ENCODE measurements at regions not wholly inside any gene's neighbourhood (a gene's known extent, or its start where the extent isn't known, plus 50 kb on each side); places are given as distances from the start of the nearest gene placed in this dataset.

DNA sequence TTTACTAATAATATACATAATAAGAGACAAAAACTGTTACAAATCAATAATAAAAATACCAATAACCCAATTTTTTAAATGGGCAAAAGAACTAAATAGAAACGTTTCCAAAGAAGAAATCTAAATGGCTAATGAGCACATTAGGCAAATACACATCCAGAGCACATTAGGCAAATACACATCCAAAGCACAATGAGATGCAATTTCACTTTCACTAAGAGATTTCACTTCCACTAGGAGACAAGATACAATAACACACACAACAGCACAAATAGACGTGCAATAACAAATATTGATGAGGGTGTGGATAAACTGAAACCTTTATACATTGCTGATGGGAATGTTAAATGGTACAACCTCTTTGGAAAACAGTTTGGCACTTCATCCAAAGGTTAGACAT lies 250.7 kb downstream of the ARAP2 start:
- Histone ChIP-seq H3K27me3 (ENCODE audit: control insufficient read depth, insufficient read depth, low read length) (no peaks in the 10 kb centered on the region), H3K9me3 (ENCODE audit: control insufficient read depth, insufficient read depth, low read length) (no peaks in the 10 kb centered on the region), H3K9ac (ENCODE audit: low read depth, low read length) (no peak overlapping the region), H3K36me3 (ENCODE audit: control insufficient read depth, insufficient read depth, low read length) (no peaks in the 10 kb centered on the region), H3K4me1 (ENCODE audit: control insufficient read depth, insufficient read depth, low read length) (no peaks in the 10 kb centered on the region), H3K4me3 (ENCODE audit: low read depth, low read length) (no peak overlapping the region)

DNA sequence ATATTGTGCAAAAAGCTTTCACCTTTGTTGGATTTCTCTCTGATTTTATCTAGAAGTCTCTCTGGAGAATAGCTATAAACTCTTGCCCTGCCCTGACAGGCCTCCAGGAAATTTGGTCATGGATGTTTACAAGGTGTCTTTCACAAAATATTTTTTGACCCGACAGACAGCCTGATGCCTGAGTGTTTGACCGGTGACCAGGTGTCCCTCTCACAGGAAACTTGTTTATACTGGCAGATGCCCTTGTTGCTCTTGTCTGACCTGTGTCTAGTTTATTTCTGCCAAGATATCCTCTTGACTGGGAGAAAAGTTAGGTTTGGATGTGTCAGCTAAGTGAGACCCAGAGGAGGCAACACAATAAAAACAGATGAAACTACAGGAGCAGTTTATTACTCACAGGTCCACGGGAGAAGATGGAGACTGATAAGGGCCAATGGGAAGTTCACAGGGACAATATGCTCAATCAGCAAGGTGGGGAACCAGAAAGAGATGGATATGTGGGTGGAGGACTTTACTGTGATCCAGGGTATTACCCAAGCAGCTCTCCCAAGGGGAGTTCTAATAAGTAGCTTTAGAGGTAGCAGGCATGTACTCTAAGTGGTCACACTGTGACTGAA lies 243.3 kb downstream of the ARAP2 start:
- H3K9ac ChIP-seq (ENCODE audit: low read depth, low read length) = no peak overlapping the region
- no peaks in the 10 kb centered on the region for H3K36me3 ChIP-seq (ENCODE audit: control insufficient read depth, insufficient read depth, low read length)
- H3K9me3 ChIP-seq (ENCODE audit: control insufficient read depth, insufficient read depth, low read length) = no peaks in the 10 kb centered on the region
- H3K4me1 ChIP-seq (ENCODE audit: control insufficient read depth, insufficient read depth, low read length) = no peaks in the 10 kb centered on the region
- H3K27me3 ChIP-seq (ENCODE audit: control insufficient read depth, insufficient read depth, low read length) = no peaks in the 10 kb centered on the region
- H3K4me3 ChIP-seq (ENCODE audit: low read depth, low read length) = no peak overlapping the region

DNA sequence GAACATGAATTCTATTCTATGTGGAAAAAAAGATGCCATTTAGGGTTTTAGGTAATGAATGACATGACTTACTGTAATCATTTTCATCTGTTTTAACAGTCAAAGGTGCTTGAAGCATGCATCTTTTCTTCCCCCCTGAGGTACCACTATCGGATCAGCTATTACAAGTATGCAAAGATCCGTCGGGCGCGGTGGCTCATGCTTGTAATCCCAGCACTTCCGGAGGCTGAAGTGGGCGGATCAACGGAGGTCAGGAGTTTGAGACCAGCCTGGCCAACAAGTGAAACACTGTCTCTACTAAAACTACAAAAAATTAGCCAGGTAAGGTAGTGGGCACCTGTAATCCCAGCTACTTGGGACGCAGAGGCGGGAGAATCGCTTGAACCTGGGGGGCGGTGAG lies 241.3 kb downstream of the ARAP2 start:
- Histone ChIP-seq H3K27me3 (ENCODE audit: control insufficient read depth, insufficient read depth, low read length) (no peaks in the 10 kb centered on the region), H3K4me1 (ENCODE audit: control insufficient read depth, insufficient read depth, low read length) (no peaks in the 10 kb centered on the region), H3K9ac (ENCODE audit: low read depth, low read length) (no peak overlapping the region), H3K36me3 (ENCODE audit: control insufficient read depth, insufficient read depth, low read length) (no peaks in the 10 kb centered on the region), H3K9me3 (ENCODE audit: control insufficient read depth, insufficient read depth, low read length) (no peaks in the 10 kb centered on the region), H3K4me3 (ENCODE audit: low read depth, low read length) (no peak overlapping the region)

DNA sequence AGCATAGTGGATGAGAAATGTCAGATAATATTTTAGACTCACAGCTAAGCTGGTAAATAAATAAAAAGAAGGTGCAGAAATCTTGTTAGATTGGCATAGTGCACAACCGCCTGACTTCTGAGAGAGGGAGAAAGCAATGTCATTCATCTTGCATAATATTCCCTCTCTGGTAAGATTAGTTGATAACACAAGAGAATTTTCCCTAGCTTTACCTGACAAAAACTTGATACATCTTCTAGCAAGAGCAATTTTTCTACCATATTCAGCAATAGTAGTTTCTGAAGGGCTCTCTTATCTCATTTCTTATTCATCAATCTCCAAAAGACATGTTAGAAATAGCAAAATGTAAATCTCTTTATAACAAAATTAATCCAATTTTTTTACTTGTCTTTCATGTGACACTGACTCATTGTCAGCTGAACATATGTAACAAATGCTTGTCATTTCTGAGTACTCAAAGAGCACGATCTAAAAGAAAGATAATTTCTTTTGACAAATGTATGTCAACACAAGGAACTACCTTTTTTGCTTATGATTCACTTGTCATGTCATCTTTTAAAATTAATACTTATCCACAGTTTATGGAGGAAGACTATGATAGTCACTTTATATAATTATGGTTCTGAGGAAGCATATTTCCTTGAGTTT lies 240.0 kb downstream of the ARAP2 start:
- Histone ChIP-seq H3K4me3 (ENCODE audit: low read depth, low read length) (no peak overlapping the region), H3K9ac (ENCODE audit: low read depth, low read length) (no peak overlapping the region), H3K27me3 (ENCODE audit: control insufficient read depth, insufficient read depth, low read length) (no peaks in the 10 kb centered on the region), H3K9me3 (ENCODE audit: control insufficient read depth, insufficient read depth, low read length) (no peaks in the 10 kb centered on the region), H3K36me3 (ENCODE audit: control insufficient read depth, insufficient read depth, low read length) (no peaks in the 10 kb centered on the region), H3K4me1 (ENCODE audit: control insufficient read depth, insufficient read depth, low read length) (no peaks in the 10 kb centered on the region)

DNA sequence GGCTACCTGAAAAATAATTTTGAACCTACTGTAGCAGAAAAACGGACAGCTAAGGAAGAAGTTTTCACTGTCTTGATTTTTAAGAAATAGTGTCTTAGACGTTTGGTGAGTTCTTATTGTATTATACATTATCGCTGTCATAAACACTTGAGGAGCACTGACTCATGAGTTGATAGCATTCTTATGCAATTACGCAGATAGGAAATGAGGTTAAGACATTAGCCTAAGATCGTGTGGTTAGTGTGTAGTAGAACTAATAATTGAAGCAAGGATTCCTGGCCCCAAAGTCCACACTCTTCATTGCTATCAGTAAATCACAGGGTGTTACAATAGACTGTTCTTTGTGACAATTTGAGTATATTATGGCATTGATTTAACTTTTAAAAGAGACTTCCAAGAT lies 238.1 kb downstream of the ARAP2 start:
- Histone ChIP-seq H3K4me3 (ENCODE audit: low read depth, low read length) (no peak overlapping the region), H3K4me1 (ENCODE audit: control insufficient read depth, insufficient read depth, low read length) (no peaks in the 10 kb centered on the region), H3K9ac (ENCODE audit: low read depth, low read length) (no peak overlapping the region), H3K27me3 (ENCODE audit: control insufficient read depth, insufficient read depth, low read length) (no peaks in the 10 kb centered on the region), H3K9me3 (ENCODE audit: control insufficient read depth, insufficient read depth, low read length) (no peaks in the 10 kb centered on the region), H3K36me3 (ENCODE audit: control insufficient read depth, insufficient read depth, low read length) (no peaks in the 10 kb centered on the region)

DNA sequence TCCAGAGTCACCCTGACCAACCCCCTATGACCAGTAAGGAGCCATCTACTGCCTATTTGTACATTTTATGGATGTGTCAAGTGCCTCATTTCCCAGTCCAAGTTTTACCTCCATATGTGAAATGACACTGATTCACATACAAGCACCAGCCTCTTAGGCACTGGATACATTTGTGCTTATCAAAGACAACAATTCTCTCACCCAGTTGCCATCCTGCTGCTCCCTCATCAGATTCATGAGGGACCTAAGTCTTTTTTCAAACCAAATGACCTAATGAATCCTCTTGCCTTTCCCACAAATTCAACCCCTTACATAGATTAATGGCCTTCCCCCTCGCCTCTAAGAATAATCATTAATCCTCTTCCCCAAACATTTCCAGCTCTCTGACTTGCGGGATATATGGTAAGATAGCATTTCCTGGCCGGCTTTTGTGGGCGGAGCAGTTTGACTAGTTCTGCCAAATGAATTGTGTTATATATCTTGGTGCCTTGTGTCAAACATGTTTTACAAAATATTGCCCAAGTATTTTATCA lies 233.9 kb downstream of the ARAP2 start:
- Histone ChIP-seq H3K9ac (ENCODE audit: low read depth, low read length) (no peak overlapping the region), H3K4me3 (ENCODE audit: low read depth, low read length) (no peak overlapping the region), H3K4me1 (ENCODE audit: control insufficient read depth, insufficient read depth, low read length) (no peaks in the 10 kb centered on the region), H3K36me3 (ENCODE audit: control insufficient read depth, insufficient read depth, low read length) (no peaks in the 10 kb centered on the region), H3K27me3 (ENCODE audit: control insufficient read depth, insufficient read depth, low read length) (no peaks in the 10 kb centered on the region), H3K9me3 (ENCODE audit: control insufficient read depth, insufficient read depth, low read length) (no peaks in the 10 kb centered on the region)

DNA sequence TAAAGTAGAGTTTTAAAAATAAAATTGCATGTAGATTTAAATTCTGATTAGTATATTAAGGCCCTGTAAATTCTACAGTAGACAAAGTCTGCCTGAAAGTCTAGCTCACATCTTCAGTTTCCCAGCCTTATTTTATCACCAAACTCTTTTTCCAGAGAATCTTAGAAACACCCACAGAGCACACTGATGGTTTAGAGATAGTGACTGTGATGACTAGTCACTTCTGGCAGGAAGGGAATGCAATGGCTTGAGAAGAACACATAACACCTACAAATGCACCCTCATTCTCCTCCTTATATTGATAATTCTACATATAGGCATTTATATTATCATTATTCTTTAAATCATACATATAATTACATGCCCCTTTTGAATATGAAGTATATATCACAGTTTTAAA lies 232.9 kb downstream of the ARAP2 start:
- H3K9me3 ChIP-seq (ENCODE audit: control insufficient read depth, insufficient read depth, low read length) = no peaks in the 10 kb centered on the region
- H3K36me3 ChIP-seq (ENCODE audit: control insufficient read depth, insufficient read depth, low read length) = no peaks in the 10 kb centered on the region
- no peak overlapping the region for H3K4me3 ChIP-seq (ENCODE audit: low read depth, low read length)
- H3K9ac ChIP-seq (ENCODE audit: low read depth, low read length) = no peak overlapping the region
- H3K4me1 ChIP-seq (ENCODE audit: control insufficient read depth, insufficient read depth, low read length) = no peaks in the 10 kb centered on the region
- no peaks in the 10 kb centered on the region for H3K27me3 ChIP-seq (ENCODE audit: control insufficient read depth, insufficient read depth, low read length)

DNA sequence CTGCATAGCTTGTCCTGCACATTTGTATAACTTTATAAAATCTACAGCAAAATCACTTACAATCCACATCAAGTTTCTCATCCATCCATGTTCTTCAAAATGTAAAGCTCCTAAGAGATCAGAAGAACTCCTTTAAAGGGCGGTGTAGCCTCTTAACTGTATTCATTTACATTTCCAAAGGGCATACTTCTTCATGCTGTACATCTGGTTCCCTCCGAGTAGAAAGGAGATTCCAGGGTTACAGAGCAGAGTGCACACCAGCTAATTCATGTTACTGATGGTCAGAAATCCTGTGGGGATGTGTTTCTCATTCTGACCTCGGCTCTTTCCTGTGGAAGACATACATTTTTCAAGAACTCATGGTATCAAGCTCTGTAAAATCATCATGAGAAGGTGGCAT lies 231.8 kb downstream of the ARAP2 start:
- Histone ChIP-seq H3K9me3 (ENCODE audit: control insufficient read depth, insufficient read depth, low read length) (no peaks in the 10 kb centered on the region), H3K4me3 (ENCODE audit: low read depth, low read length) (no peak overlapping the region), H3K9ac (ENCODE audit: low read depth, low read length) (no peak overlapping the region), H3K36me3 (ENCODE audit: control insufficient read depth, insufficient read depth, low read length) (no peaks in the 10 kb centered on the region), H3K27me3 (ENCODE audit: control insufficient read depth, insufficient read depth, low read length) (no peaks in the 10 kb centered on the region), H3K4me1 (ENCODE audit: control insufficient read depth, insufficient read depth, low read length) (no peaks in the 10 kb centered on the region)

DNA sequence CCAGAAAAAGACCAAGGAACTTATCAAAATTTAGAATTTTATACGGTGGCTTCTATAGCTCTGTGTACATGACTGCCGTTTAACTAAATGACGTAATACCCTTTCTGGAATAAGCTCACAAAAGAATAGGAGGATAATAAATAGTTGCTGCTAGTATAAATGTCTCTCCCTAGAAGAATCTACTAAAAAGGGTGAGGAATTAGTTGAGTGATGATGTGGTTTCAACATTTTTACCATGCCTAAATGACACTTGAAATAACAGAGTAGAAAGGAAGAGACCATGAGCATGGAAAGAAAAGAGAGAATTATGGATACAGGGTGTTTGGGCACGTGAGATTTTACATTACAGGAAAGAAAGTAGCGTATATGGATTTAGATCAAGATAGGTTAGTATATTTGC lies 231.1 kb downstream of the ARAP2 start:
- Histone ChIP-seq H3K4me1 (ENCODE audit: control insufficient read depth, insufficient read depth, low read length) (no peaks in the 10 kb centered on the region), H3K4me3 (ENCODE audit: low read depth, low read length) (no peak overlapping the region), H3K36me3 (ENCODE audit: control insufficient read depth, insufficient read depth, low read length) (no peaks in the 10 kb centered on the region), H3K9me3 (ENCODE audit: control insufficient read depth, insufficient read depth, low read length) (no peaks in the 10 kb centered on the region), H3K9ac (ENCODE audit: low read depth, low read length) (no peak overlapping the region), H3K27me3 (ENCODE audit: control insufficient read depth, insufficient read depth, low read length) (no peaks in the 10 kb centered on the region)
